Mesenteric fat pad (tissue), 1 donor: ENCODE measurements at regions not wholly inside any gene's neighbourhood (a gene's known extent, or its start where the extent isn't known, plus 50 kb on each side); places are given as distances from the start of the nearest gene placed in this dataset.
"Not testable (repeated sequence)": the region's sequence is repeated elsewhere in the genome, so short reads cannot be mapped to it uniquely, and the experiment has no call there.

Source experiments
- DNase-seq: peaks from one replicate; pipeline ENCODE4 v3.0.0-alpha.2; 2020; ENCODE audit warnings: low spot score
- donor health status: DM: yes; HTN: yes; CAD: no.

DNA sequence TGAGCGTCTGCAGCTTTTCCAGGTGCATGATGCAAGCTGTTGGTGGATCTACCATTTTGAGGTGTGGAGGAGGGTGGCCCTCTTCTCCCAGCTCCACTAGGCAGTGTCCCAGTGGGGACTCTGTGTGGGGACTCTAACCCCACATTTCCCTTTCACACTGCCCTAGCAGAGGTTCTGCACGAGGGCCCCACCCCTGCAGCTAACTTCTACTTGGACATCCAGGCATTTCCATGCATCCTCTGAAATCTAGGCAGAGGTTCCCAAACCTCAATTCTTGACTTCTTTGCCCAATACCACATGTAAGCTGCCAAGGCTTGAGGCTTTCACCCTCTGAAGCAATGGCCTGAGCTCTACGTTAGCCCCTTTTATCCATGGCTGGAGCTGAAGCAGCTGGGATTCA, 61.4 kb upstream of the HGFAC start:
- DNase-seq, result not testable (repeated sequence)

DNA sequence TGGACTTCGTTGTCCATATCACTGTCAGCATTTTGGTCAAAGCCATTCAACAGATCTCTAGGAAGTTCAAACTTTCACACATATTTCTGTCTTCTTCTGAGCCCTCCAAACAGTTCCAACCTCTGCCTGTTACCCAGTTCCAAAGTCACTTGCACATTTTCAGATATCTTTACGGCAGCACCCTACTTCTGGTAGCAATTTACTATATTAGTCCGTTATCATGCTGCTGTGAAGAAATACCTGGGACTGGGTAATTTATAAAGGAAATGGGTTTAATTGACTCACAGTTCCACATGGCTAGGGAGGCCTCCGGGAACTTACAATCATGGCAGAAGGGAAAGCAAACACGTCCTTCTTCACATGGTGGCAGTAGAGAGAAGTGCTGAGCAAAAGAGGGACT, 60.6 kb upstream of the HGFAC start:
- DNase-seq, result not testable (repeated sequence)

DNA sequence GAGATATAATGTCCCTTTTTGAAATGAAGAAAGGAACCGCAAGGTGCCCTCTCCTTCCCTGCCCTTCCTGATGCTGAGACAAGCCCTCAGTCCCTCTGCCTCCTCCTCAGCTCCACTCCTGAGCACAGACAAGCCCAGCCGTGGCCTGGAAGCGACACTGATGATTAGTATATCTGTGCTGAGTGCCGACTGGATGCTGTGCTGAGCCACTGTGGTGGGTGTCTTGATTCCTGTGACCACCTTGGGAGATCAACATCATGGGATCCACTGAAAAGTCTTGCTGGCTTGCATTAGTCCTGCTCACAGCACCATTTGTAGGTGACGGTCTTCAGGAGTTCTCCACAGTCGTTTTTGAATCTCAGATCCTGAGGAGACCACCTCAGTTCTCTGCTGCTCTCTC, 59.5 kb upstream of the HGFAC start:
- DNase-seq, result no peak

DNA sequence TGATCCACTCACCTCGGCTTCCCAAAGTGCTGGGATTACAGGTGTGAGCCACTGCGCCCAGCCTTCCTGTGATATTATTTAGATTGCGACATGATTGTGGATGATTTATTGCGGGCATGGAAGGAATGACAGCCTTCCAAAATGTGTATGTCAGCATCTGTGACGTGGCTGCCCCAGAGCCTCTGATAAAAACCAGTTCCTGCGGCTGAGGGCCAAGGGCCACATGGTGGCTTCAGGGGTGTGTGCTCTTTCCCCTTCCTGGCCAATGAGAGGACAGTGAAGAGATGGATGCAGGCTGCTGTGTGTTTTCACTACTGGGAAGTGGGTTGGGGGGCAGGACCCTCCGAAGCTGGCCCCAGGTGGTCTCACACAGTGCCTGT, 57.4 kb upstream of the HGFAC start:
- DNase-seq, result no peak

DNA sequence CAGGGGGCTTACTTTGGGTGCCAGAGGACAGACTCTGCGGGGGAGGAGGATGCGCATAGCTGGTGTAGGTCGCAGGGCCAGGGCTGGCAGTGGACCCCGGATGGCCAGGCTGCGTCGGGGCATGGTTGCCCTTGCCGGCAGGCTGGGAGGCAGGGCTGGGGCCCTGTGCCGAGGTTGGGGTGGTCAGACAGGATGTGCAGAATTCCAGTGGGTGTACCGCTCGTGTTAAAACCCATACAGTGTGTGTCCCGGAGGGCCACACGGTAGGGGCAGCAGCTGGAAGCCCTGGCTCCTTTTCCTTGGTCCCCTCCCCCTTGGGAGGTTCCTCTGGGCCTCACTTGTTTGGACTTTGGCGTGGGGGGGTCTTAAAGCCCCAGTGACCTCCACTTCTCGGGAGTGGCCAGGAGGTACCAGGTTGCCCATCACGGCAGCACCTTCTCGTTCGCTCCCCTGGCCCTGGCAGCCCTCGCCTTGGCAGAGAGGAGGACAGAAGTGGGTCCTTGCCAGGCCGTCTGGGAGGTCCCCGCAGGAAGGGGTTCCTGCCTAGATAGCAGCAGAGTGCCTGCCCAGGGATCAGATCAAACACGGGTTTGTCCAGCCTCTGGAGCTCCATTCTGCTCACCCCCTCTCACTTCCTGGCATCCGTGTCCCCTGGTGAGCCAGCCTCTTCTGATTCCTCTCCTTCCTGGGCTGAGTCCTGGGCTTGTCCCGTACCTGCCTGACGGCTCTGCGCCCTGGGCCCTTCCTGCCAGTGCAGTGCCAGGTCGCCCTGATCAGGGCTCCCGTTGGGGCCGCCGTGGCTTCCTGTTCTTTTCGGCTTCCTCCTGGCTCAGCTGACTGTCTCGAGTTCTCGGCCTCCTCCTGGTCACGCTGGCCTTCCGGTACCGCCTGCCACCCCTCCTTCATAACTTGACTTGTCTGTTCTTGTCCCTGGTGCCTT, 56.7 kb upstream of the HGFAC start:
- DNase-seq, result peak; percentile 91

DNA sequence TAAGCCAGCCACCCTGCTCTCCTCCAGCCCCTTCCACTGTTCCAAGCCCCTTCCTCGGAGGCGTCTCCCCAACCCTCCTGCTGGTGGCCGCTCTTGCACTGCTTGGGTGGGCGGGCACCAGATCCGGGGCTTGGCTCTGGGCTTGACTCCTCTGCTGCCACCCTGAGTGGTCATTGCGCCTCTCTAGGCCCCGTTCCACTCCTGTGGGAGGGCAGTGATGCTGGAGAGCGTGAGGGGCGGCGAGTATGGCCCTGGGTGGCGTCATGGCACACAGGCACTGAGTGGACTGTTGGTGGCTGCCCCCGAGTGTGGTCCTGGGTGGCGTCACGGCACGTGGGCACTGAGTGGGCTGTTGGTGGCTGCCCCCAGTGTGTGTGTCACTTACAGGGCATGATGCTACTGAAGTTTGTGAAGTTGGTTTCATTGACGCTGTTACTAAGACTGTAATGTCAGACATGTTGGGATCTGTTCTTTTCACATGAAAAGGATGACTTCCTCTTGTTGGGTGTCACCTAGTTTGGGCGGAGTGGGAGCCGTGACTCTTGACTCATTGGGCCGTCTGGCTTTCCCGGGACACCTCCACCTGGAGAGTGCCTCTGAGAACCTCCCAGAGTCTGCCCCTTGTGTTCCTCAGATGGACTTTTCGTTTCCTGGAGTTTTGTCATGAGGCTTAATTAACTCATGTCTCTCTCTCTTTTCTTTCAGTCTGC, 55.9 kb upstream of the HGFAC start:
- peak; percentile 87 for DNase-seq

DNA sequence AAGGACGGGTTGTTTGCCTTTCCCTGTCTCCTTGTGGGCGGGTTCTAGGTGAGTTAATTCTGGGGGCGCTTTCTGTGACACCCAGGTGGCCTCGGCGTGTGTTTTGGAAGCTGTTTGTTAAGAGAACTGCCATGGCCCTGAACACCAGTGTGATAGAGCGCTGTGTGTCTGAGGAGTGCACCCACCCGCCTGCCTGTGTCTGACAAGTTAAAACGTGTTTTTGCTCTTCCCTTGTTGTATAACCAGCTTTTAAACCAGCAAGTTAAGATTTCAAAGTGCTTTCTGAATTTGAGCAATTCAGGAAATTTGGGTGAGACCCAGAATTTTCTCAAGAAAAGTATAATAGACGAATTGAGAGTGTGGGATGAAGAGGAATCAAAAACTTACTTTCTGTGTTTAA, 55.2 kb upstream of the HGFAC start:
- DNase-seq, result no peak

DNA sequence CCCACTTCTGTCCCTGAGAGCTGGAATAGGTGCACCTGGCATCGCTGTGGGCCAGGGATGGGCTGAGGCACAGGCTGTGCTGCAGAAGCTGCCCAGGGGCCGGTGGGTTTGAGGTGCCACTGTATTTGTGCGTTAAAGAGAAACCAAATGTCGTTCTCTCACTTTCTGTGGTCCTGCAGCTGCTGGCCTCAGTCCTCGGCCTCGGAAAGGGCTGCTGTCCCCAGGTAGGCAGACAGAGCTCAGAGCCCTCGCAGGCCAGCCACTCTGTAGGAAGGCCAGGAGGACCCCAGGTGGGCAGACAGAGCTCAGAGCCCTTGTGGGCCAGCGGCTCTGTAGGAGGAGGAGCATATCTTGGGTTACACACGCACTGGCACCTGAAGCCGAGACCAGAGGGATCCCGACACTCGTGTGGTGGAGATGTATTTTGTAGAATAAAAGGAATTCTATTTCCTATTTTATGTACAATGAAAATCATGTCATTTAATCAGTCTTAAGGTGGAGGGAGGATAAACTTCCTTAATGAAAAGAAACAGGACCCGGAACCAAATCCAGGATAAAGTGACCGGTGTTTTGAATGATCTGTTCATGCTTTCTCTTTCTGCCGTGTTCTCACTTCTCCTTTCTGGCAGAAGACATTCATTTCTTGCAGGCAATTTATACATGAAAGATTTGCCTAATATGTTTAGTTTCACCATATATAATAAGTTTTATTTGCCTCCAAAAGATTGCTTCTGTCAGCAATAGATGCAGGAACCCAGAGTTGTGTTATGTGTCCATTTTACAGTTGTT, 54.4 kb upstream of the HGFAC start:
- no peak for DNase-seq

DNA sequence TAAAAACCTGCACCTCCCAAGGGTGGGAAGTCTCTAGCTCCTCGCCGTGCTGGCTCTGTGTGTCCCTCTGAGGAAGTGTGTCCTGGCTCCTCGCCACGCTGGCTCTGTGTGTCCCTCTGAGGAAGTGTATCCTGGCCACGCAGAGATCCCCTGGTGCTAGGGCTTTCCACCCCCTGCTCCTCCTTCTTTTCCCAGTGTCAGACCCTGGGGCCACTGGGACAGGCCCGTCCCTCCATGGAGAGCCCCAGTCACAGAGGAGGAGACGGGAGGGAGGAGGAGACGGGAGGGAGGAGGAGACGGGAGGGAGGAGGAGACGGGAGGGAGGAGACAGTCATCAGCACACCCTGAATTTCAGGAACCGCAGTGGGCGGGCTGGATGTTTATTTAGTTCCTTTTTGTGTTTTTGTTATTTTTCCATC, 53.8 kb upstream of the HGFAC start:
- peak; percentile 91 for DNase-seq

DNA sequence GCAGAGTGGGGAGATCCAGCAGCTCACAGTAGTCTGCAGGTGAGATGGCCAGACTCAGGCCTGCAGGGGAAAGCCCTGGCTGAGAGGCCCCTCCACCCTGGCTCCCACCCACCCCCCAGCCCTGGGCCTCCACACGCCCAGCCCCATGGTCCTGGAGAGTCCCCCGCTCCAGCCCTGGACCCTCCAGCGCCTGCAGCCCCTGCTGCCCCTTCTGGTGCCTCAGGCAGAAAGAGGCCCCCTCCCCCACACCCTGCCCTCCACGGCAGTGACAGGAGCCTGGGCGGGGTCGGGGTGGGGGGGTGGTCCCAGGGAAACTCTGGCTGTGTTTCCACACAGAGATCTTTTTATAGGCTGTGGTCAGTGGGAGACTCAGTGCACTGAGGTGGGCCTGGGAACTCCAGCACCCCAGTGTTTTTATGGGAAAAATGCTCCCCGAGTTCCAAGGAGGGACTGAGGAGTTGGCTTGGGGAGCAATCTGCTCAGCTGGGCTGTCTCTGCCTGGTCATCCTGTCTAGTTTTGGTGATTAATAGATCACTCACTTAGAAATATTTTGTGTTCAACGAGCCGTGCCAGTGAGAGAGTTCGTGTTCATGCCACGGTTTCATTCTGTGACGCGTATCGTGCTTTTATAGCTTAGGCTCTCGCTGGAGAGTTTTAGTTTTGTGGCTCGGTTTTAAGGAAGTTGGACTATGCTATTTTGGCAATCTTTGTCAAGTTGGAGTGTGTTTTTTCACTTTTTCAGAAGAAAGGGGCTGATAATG, 53.1 kb upstream of the HGFAC start:
- no peak for DNase-seq

DNA sequence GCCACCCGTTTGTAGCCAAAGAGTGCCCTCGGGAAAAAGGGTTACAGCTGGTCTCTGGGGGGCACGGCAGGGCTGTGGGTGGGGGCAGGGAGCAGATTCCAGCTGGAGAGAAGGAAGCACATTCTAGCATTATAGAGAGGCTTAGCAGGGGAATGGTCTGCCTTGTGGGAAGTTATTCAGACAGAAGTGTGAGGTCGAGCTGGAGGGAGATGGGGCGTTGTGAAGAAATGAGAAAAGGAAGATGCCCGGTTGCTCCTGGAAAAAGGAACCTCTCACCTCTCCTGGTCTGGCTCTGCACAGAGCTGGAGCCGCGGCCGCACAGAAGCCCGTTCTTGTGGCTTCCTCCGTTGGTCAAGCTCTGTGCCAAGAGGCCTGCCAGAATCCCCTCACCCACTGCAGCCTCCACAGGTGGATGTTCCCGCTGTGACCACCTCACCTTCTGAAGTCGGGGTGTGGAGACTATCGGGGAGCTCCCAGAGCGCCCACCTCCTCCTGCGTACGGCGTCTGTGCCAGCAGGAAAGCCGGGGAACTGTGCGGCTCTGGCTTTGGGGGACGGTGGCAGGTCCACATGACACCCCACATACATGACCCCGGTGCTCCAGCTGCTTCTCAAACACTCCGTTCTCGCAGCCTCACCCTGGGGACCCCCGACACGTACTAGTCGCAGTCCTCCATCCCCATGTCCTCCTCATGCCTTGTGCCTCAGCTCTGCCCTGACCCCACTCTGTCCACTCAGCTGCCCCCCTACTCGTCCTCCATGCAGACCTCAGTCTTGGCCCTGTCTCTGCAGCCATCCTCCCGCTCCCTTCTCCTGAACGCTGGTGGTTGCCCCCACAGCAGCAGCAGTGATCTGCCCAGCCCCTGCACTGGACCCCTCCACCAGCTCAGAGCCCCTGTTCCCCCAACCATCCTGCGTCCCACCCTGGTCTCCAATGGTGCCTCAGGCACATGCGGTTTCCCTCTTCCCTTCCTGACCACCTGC, 52.2 kb upstream of the HGFAC start:
- peak; percentile 86 for DNase-seq

DNA sequence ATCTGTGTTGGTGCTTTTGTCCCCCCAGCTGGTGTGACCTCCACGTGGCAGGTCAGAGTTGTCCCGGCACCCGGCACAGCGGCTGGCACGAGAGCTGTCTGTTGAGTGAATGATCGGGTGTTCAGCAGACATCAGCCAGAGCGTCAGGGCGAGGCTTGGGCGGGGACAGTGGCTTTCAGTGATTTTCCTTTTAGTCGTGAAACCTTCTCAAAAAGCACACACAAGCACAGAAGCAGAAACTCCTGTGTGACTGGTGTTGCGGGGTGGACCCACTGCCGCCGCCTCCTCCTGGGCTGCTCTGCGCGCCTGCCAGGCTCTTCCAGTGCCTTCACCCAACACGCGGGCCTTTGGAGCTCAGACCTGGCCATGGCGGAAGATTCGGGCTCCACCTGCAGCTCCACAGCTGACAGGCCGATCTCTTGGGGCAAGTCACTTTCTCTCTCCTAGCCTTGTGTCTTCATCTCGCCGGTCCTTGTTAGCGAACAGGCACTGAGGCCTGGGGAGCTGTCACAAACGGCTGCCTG, 51.4 kb upstream of the HGFAC start:
- no peak for DNase-seq

DNA sequence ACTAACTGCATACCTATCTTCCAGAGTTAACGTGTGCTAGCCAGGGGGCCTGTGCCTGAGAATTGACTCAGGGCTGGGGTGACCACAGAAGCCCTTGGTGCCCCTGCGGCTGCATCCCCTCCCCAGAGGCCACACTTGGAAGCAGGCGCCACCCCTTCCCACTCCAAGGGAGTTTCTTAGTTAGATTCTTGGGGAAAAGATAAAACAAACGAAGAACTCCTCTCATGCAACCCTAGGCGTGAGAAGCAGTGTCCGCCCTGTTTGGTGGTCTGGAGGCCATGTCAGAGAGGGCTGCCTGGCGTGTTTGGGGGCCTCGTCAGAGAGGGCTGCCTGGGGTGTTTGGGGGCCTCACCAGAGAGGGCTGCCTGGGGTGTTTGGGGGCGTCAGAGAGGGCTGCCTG, 50.3 kb upstream of the HGFAC start:
- DNase-seq, result no peak
